BLaER1 treated with 17β-estradiol and CSF1 and Interleukin-3, amounts not matched to agents 10 nM and 100 nM (cell line): ENCODE measurements at regions not wholly inside any gene's neighbourhood (a gene's known extent, or its start where the extent isn't known, plus 50 kb on each side); places are given as distances from the start of the nearest gene placed in this dataset.
"Not testable (repeated sequence)": the region's sequence is repeated elsewhere in the genome, so short reads cannot be mapped to it uniquely, and the experiment has no call there.

Source experiments
- H3K27ac ChIP-seq, 11 experiments: shearing (Covaris generic); formaldehyde crosslinking; 2 replicates each; pipeline ENCODE4 v1.8.1; 2022
- H3K27me3 ChIP-seq, 11 experiments: shearing (Covaris generic); formaldehyde crosslinking; 2 replicates each; pipeline ENCODE4 v1.8.1; 2022
- H3K36me3 ChIP-seq, 11 experiments: shearing (Covaris generic); formaldehyde crosslinking; 2 replicates each; pipeline ENCODE4 v1.8.1; 2022
- H3K4me1 ChIP-seq, 10 experiments: shearing (Covaris generic); formaldehyde crosslinking; 2 replicates each; pipeline ENCODE4 v1.8.1; 2022
- H3K4me2 ChIP-seq, 11 experiments: shearing (Covaris generic); formaldehyde crosslinking; 2 replicates each; pipeline ENCODE4 v1.8.1; 2022
- H3K4me3 ChIP-seq, 10 experiments: shearing (Covaris generic); formaldehyde crosslinking; 2 replicates each; pipeline ENCODE4 v1.8.1; 2022
- H3K9ac ChIP-seq, 11 experiments: shearing (Covaris generic); formaldehyde crosslinking; 2 replicates each; pipeline ENCODE4 v1.8.1; 2022
- H3K9me3 ChIP-seq, 11 experiments: shearing (Covaris generic); formaldehyde crosslinking; replicated peaks in 1 of 11; 2 replicates each; pipeline ENCODE4 v1.8.1; 2022
- H4K20me1 ChIP-seq, 11 experiments: shearing (Covaris generic); formaldehyde crosslinking; 2 replicates each; pipeline ENCODE4 v1.8.1; 2022
- Cebpa-rat ChIP-seq, 11 experiments: shearing (Covaris generic); IDR thresholded peaks; 2 replicates each; pipeline ENCODE4 v1.8.1; 2022

DNA sequence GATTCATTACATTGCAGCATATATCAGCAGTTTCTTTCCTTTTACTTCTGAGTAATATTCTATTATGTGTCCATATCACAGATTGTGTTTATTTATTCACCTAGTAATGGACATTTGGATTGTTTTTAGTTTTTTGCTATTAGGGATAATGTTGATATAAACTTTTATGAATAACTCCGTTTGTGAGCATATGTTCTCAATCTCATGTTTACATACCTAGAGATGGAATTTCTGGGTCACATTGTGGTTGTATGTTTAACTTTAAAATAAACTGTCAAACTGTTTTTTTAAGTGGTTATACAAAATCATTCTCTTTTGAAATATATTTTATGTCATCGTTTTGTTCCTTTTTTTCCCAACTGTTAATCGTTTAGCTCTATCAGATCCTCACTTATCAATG lies 311.6 kb downstream of the MMUT start:
- H3K4me1 ChIP-seq: no peaks in the 10 kb centered on the region
- H3K36me3 ChIP-seq: no peaks in the 10 kb centered on the region
- no peaks in the 10 kb centered on the region for H4K20me1 ChIP-seq
- no peaks in the 10 kb centered on the region for H3K27me3 ChIP-seq
- no peak overlapping the region for H3K4me2 ChIP-seq
- no peak for TF ChIP-seq Cebpa-rat (IDR thresholded peaks at IDR 0.05)
- no peak overlapping the region for H3K27ac ChIP-seq
- no peak overlapping the region for H3K9ac ChIP-seq
- peaks cover 0 to 12% (median 5%) of the 10 kb centered on the region in 11 experiments; a peak in 3 of 22 replicates for H3K9me3 ChIP-seq
- H3K4me3 ChIP-seq: no peak overlapping the region

DNA sequence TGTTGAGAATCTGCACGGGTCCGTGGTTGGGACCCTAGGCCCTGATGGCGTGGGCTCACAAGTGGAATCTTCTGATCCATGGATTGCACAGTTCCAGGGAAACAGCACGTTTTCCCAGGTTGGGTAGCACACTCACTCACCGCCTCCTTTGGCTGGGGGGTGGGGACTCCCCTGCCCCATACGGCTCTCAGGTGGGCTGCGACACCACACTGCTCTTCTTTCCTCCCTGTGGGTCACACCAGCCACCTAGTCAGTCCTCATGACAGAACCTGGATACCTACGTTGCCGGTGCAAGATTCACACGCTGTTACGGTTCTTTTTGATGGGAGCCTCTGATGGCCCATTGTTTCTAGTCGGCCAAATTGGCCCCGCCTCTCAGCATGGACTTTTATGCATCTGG lies 312.0 kb downstream of the MMUT start:
- Histone ChIP-seq H3K36me3 (no peaks in the 10 kb centered on the region), H3K27ac (no peak overlapping the region), H3K4me2 (no peak overlapping the region), H3K4me1 (no peaks in the 10 kb centered on the region), H3K9ac (no peak overlapping the region), H3K27me3 (no peaks in the 10 kb centered on the region), H3K4me3 (no peak overlapping the region), H3K9me3 (peaks cover 0 to 12% (median 5%) of the 10 kb centered on the region in 11 experiments; a peak in 3 of 22 replicates), H4K20me1 (no peaks in the 10 kb centered on the region)
- TF ChIP-seq Cebpa-rat (IDR thresholded peaks at IDR 0.05): no peak

DNA sequence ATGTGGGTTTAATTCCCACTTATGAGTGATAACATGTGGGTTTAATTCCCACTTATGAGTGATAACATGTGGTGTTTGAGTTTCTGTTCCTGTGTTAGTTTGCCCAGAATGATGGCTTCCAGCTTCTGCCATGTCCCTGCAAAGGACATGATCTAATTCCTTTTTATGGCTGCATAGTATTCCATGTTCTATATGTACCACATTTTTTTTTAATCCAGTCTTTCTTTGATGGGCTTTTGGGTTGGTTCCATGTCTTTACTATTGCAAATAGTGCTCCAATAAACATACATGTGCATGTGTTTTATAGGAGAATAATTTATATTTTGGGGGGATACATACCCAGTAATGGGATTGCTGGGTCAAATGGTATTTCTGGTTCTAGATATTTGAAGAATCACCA lies 317.8 kb downstream of the MMUT start:
- no peak overlapping the region for H3K4me3 ChIP-seq
- no peak for TF ChIP-seq Cebpa-rat (IDR thresholded peaks at IDR 0.05)
- H4K20me1 ChIP-seq: no peaks in the 10 kb centered on the region

DNA sequence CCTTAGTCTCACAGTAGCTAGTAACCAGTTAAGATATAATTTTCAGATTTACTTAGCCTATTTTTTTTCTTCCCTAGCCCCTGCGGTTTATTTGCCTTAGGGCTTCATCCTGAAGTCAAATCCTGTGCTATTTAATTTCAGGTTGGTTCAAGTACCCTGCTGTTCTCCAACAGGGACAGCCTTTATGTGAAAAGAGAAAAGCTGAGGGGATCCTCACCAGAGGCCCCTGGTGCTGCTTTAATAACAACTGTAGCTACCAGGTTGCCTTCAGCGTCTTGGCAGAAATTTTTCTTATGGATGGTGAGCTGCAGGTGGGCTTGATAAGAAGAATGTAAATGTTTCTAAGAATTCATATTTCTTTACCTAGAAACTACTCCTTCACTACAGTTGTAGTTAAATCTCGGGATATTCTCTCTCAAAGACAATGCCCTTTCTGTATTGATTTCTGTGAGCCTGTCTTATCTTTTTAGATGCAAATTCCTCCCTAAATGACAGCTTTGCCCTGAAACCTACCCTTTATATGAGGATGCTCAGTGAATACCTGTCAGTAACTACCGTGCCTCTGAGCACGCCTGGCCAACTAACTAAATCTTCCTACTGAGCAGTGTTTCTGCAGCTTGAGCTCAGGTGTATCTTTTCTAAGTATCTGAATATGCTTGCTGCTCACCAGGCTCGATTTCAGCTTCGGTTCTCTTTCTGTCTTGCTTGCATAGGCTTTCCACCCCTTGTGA lies 320.5 kb downstream of the MMUT start:
- no peaks in the 10 kb centered on the region for H3K4me1 ChIP-seq
- no peaks in the 10 kb centered on the region for H3K27me3 ChIP-seq
- H3K36me3 ChIP-seq: no peaks in the 10 kb centered on the region
- no peak overlapping the region for H3K4me3 ChIP-seq
- no peak overlapping the region for H3K9ac ChIP-seq
- no peaks in the 10 kb centered on the region for H4K20me1 ChIP-seq
- H3K4me2 ChIP-seq: no peak overlapping the region
- no peak overlapping the region for H3K27ac ChIP-seq
- no peak for TF ChIP-seq Cebpa-rat (IDR thresholded peaks at IDR 0.05)
- H3K9me3 ChIP-seq: peaks cover 0 to 4% (median 0%) of the 10 kb centered on the region in 11 experiments; a peak in 1 of 22 replicates

More for the DNA sequence above, 317.8 kb downstream of the MMUT start:
- H3K9ac ChIP-seq: no peak overlapping the region
- H3K36me3 ChIP-seq: no peaks in the 10 kb centered on the region
- no peaks in the 10 kb centered on the region for H3K27me3 ChIP-seq
- H3K9me3 ChIP-seq: peaks cover 0 to 6% (median 2%) of the 10 kb centered on the region in 11 experiments; a peak in 3 of 22 replicates
- H3K4me1 ChIP-seq: no peaks in the 10 kb centered on the region
- H3K4me2 ChIP-seq: no peak overlapping the region
- H3K27ac ChIP-seq: no peak overlapping the region

DNA sequence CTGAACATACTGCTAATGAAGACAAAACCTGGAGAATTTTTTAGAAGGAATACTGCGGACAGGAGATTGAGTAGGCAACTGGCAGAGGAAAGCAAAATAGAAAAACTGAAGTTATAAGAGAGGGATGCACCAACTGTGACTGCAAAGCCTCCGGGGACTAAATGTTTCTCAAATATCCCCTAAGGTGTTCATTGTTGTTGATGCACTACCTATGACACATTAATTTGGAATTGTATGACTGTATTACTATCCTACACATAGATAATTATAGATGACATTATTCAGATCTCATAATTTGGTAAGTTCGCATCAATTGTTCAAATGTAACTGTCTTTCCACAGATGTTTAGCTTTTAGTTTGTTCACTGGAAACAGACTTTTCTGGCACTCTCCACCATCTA lies 341.1 kb downstream of the MMUT start:
- H3K27ac ChIP-seq: no peak overlapping the region
- no peak overlapping the region for H3K4me3 ChIP-seq
- H3K9ac ChIP-seq: no peak overlapping the region
- H3K36me3 ChIP-seq: no peaks in the 10 kb centered on the region
- H3K4me1 ChIP-seq: peaks cover 0 to 4% (median 0%) of the 10 kb centered on the region in 10 experiments; a peak in 3 of 20 replicates
- peak overlapping the region in 1 of 11 experiments; percentile 2; a peak in 1 of 22 replicates for H3K4me2 ChIP-seq
- no peaks in the 10 kb centered on the region for H4K20me1 ChIP-seq
- TF ChIP-seq Cebpa-rat (IDR thresholded peaks at IDR 0.05): no peak
- H3K27me3 ChIP-seq: no peaks in the 10 kb centered on the region
- peaks cover 0 to under 1% (median 0%) of the 10 kb centered on the region in 11 experiments; a peak in 1 of 22 replicates for H3K9me3 ChIP-seq

DNA sequence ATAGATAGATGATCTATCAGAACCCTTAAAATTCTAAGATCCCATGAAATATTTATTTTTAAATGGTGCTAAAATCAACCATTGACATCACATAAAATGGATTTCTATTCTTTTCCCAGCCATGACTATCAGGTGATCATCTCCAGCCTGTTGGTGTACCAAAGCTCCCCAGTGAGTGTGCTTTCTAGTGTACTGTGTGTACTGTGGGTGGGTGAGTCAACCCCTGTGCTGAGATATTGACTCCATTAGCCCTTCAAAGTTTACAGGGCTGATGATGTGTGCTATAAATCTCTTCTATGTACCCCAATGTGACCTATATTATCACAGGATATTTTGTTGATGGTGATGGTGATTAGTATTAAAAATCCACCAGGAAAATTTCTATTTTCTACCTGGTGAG lies 344.6 kb downstream of the MMUT start:
- H3K9ac ChIP-seq: no peak overlapping the region
- no peaks in the 10 kb centered on the region for H3K36me3 ChIP-seq
- H3K4me2 ChIP-seq: no peak overlapping the region
- H3K27me3 ChIP-seq: no peaks in the 10 kb centered on the region
- H4K20me1 ChIP-seq: no peaks in the 10 kb centered on the region
- peaks cover 0 to 4% (median 0%) of the 10 kb centered on the region in 10 experiments; a peak in 1 of 20 replicates for H3K4me1 ChIP-seq
- H3K27ac ChIP-seq: no peak overlapping the region
- H3K9me3 ChIP-seq: no peaks in the 10 kb centered on the region
- TF ChIP-seq Cebpa-rat (IDR thresholded peaks at IDR 0.05): no peak
- H3K4me3 ChIP-seq: no peak overlapping the region

DNA sequence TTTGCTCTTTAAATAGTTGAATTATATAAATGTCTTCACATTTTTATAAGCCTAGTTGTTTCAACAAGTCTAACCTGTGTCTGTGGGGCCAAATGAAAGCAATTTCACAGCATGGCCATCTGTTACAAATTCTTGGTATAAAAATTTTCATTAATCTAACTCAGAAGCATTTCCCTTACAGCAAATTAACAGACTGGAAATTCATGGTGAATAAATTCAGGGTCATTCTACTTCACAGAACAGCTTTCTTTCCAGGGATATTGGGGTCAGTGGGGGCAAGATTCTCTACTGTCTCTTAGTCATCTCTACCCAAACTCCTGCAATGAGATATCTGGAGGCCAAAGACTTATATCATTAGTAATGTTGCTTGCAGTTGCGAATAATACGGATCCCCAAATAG lies 352.1 kb downstream of the MMUT start:
- no peaks in the 10 kb centered on the region for H4K20me1 ChIP-seq
- peaks cover 0 to 8% (median 0%) of the 10 kb centered on the region in 10 experiments; a peak in 4 of 20 replicates for H3K4me1 ChIP-seq
- no peak overlapping the region for H3K4me2 ChIP-seq
- H3K27me3 ChIP-seq: no peaks in the 10 kb centered on the region
- no peak for TF ChIP-seq Cebpa-rat (IDR thresholded peaks at IDR 0.05)
- H3K9ac ChIP-seq: no peak overlapping the region
- no peaks in the 10 kb centered on the region for H3K9me3 ChIP-seq
- H3K4me3 ChIP-seq: no peak overlapping the region
- H3K27ac ChIP-seq: no peak overlapping the region
- H3K36me3 ChIP-seq: no peaks in the 10 kb centered on the region

DNA sequence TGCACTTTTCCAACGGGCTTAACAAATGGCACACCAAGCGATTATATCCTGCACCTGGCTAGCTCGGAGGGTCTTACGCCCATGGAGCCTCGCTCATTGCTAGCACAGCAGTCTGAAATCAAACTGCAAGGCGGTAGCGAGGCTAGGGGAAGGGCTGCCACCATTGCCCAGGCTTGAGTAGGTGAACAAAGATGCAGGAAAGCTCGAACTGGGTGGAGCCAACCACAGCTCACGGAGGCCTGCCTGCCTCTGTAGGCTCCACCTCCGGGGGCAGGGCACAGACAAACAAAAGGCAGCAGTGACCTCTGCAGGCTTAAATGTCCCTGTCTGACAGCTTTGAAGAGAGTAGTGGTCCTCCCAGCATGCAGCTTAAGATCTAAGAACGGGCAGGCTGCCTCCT lies 365.4 kb downstream of the MMUT start:
- H3K4me1 ChIP-seq, H3K27me3 ChIP-seq, H4K20me1 ChIP-seq, H3K36me3 ChIP-seq, H3K9ac ChIP-seq, H3K4me3 ChIP-seq, H3K27ac ChIP-seq, H3K4me2 ChIP-seq: not testable (repeated sequence)
- H3K9me3 ChIP-seq: peaks cover 9 to 18% (median 10%) of the 10 kb centered on the region in 11 experiments

DNA sequence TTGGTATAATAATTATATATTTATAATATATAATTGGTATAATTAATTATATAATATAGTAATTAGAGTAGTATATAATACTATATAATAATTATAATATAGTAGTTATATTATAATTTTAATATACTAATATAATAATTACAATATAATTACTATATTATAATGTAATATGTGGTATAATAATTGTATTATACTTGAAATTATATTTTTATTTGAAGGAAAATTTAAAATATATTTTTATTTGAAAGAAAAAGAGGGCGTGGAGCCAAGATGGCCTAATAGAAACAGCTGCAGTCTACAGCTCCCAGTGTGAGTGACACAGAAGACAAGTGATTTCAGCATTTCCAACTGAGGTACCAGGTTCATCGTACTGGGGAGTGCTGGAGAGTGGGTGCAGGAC lies 365.9 kb downstream of the MMUT start:
- no peak overlapping the region for H3K9ac ChIP-seq
- no peaks in the 10 kb centered on the region for H3K27me3 ChIP-seq
- H3K4me3 ChIP-seq: no peak overlapping the region
- no peak for TF ChIP-seq Cebpa-rat (IDR thresholded peaks at IDR 0.05)
- H3K4me2 ChIP-seq: no peak overlapping the region
- no peaks in the 10 kb centered on the region for H4K20me1 ChIP-seq
- H3K9me3 ChIP-seq: peaks cover 9 to 18% (median 10%) of the 10 kb centered on the region in 11 experiments
- H3K27ac ChIP-seq: no peak overlapping the region
- H3K4me1 ChIP-seq: no peaks in the 10 kb centered on the region
- H3K36me3 ChIP-seq: no peaks in the 10 kb centered on the region

DNA sequence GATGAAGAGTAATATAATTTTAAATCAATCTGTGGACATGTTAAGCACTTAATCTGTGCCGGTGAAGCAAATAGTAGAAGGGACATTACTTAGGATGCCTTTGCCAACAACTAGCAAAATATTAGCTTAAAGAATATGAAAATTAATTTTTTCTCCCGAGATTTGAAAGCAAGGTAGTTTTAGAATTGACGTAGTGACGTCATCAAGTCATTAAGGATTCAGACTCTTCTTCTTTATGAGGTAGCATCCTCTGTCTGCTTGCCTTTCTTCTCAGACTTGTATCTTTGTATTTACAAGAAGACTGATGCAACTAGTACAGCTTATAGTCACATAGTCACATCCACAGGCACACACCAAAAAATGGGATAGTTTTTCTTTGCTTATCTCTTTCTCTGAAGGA lies 374.4 kb downstream of the MMUT start:
- Histone ChIP-seq H3K4me1 (no peaks in the 10 kb centered on the region), H3K9ac (no peak overlapping the region), H3K4me3 (no peak overlapping the region), H3K27ac (no peak overlapping the region), H3K36me3 (no peaks in the 10 kb centered on the region), H4K20me1 (no peaks in the 10 kb centered on the region), H3K27me3 (no peaks in the 10 kb centered on the region), H3K9me3 (no peaks in the 10 kb centered on the region), H3K4me2 (no peak overlapping the region)
- TF ChIP-seq Cebpa-rat (IDR thresholded peaks at IDR 0.05): no peak
